ENCODE measurements at regions not wholly inside any gene's neighbourhood (a gene's known extent, or its start where the extent isn't known, plus 50 kb on each side); places are given as distances from the start of the nearest gene placed in this dataset.

- no peak for TF ChIP-seq CTCF (conservative IDR thresholded peaks at IDR 0.05 in 1 of 2, IDR thresholded peaks at IDR 0.05 in 1 of 2; ENCODE audit: low read depth in 1 of 2, low read length in 2 of 2)
- TF ChIP-seq EZH2 (IDR thresholded peaks at IDR 0.05; ENCODE audit: low read length, missing control alignments) = no peak
These were observed 76.4 kb upstream of the SLC1A1 start for GRCh38 chr9:4413856-4414255.
